ENCODE measurements at regions not wholly inside any gene's neighbourhood (a gene's known extent, or its start where the extent isn't known, plus 50 kb on each side); places are given as distances from the start of the nearest gene placed in this dataset.

- intact Hi-C loops (cut with DNase I), result no loop called here
- Histone ChIP-seq H3K9me3 (no peaks in the 10 kb centered on the region), H3K27me3 (no peaks in the 10 kb centered on the region), H3K4me3 (no peak overlapping the region), H3K36me3 (no peaks in the 10 kb centered on the region), H3K4me1 (no peaks in the 10 kb centered on the region), H3K27ac (no peak overlapping the region)
- ATAC-seq, result no peak
- no peak for TF ChIP-seq CTCF (IDR thresholded peaks at IDR 0.05)
- DNase-seq, result no peak
Measured at GRCh38 chr5:155181542-155181941, 168.0 kb downstream of the KIF4B start.

GRCh38 chr5:155189476-155189875 is 175.9 kb downstream of the KIF4B start:
- Histone ChIP-seq H3K27ac (no peak overlapping the region), H3K9me3 (no peaks in the 10 kb centered on the region), H3K27me3 (no peaks in the 10 kb centered on the region), H3K4me1 (no peaks in the 10 kb centered on the region), H3K4me3 (no peak overlapping the region), H3K36me3 (no peaks in the 10 kb centered on the region)
- DNase-seq (no peak), ATAC-seq (no peak)
- intact Hi-C loops (cut with DNase I), result no loop called here
- no peak for TF ChIP-seq CTCF (IDR thresholded peaks at IDR 0.05)

GRCh38 chr5:155189981-155190380 is 176.4 kb downstream of the KIF4B start:
- H3K27me3 ChIP-seq, result no peaks in the 10 kb centered on the region
- no peaks in the 10 kb centered on the region for H3K4me1 ChIP-seq
- H3K27ac ChIP-seq, result no peak overlapping the region
- H3K4me3 ChIP-seq, result no peak overlapping the region
- intact Hi-C loops (cut with DNase I), result no loop called here
- H3K9me3 ChIP-seq, result no peaks in the 10 kb centered on the region
- no peak for TF ChIP-seq CTCF (IDR thresholded peaks at IDR 0.05)
- no peaks in the 10 kb centered on the region for H3K36me3 ChIP-seq
- ATAC-seq (no peak), DNase-seq (no peak)

- TF ChIP-seq CTCF (IDR thresholded peaks at IDR 0.05), result no peak
- ATAC-seq (peak; percentile 44), DNase-seq (no peak)
- Histone ChIP-seq H3K27me3 (no peaks in the 10 kb centered on the region), H3K36me3 (no peaks in the 10 kb centered on the region), H3K9me3 (no peaks in the 10 kb centered on the region), H3K4me1 (no peaks in the 10 kb centered on the region), H3K4me3 (no peak overlapping the region), H3K27ac (no peak overlapping the region)
- intact Hi-C loops (cut with DNase I), result no loop called here
Measured at GRCh38 chr5:155193029-155193428, 179.5 kb downstream of the KIF4B start.

- Histone ChIP-seq H3K9me3 (no peaks in the 10 kb centered on the region), H3K27ac (no peak overlapping the region), H3K4me3 (no peak overlapping the region), H3K27me3 (no peaks in the 10 kb centered on the region), H3K4me1 (no peaks in the 10 kb centered on the region), H3K36me3 (no peaks in the 10 kb centered on the region)
- no peak for ATAC-seq
- TF ChIP-seq CTCF (IDR thresholded peaks at IDR 0.05), result no peak
- DNase-seq, result no peak
- intact Hi-C loops (cut with DNase I), result no loop called here
Measured at GRCh38 chr5:155193483-155194107, 180.0 kb downstream of the KIF4B start.

GRCh38 chr5:155200608-155201007 is 187.1 kb downstream of the KIF4B start:
- TF ChIP-seq CTCF (IDR thresholded peaks at IDR 0.05), result no peak
- Histone ChIP-seq H3K36me3 (no peaks in the 10 kb centered on the region), H3K27me3 (no peaks in the 10 kb centered on the region), H3K27ac (no peak overlapping the region), H3K4me3 (no peak overlapping the region), H3K4me1 (no peaks in the 10 kb centered on the region), H3K9me3 (peaks cover 3% of the 10 kb centered on the region)
- intact Hi-C loops (cut with DNase I), result no loop called here
- DNase-seq (no peak), ATAC-seq (no peak)
